ENCODE measurements at regions not wholly inside any gene's neighbourhood (a gene's known extent, or its start where the extent isn't known, plus 50 kb on each side); places are given as distances from the start of the nearest gene placed in this dataset.
A peak's percentile ranks its signal among the peaks of the same experiment; 100 is the strongest.

- DNase-seq = no peak
Measured at GRCh38 chr14:96638041-96638855, 136.1 kb downstream of the PAPOLA start.

GRCh38 chr14:96639550-96639949 lies 137.4 kb downstream of the PAPOLA start:
- no peak for DNase-seq

- DNase-seq = no peak
Measured at GRCh38 chr14:96648506-96649326, 146.5 kb downstream of the PAPOLA start.

DNA sequence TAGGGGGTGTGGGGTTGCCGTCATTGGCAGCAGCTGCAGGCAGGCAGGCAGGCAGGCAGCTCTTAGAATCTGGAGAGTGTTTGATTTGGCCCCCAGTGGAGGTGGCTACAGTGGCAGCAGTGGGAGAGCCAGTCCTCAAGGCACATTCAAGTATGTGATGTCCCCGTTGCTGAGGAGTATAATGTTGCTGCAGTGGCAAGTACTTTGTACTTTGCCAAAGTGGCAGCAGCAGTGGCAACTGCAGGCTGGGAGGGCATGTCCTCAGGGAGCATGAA lies 147.1 kb downstream of the PAPOLA start:
- DNase-seq = no peak

DNA sequence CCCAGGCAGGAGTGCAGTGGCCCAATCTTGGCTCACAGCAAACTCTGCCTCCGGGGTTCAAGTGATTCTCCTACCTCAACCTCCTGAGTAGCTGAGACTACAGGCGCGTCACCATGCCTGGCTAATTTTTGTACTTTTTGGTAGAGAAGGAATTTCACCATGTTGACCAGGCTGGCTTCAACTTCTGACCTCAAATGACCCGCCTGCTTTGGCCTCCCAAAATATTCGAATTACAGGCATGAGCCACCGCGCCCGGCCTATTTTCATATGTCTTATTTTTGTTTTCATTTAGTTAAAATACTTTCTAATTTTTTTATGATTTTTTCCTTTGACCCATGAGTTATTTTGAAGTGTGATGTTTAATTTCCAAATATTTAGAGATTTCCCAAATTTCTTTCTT lies 143.6 kb upstream of the VRK1 start:
- DNase-seq = no peak

GRCh38 chr14:96658611-96659010 lies 138.6 kb upstream of the VRK1 start:
- no peak for DNase-seq

DNA sequence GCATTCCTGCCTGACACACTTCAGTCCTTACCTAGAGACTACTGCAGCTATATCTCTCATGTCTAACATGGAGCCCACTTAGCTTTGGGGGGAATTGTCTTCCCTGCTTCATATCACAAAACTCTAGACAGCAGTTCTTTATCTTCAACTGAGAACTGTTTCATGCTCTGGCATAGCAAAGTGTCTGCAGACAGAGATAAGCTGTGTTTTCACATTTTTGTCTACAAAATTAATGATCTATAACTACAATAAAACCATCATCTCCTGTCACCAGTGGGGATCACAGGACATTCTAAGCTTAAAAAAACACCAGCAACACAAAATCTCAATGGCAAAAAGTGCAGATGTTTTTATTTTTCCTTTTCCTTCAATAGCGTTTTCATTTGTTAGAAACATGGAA lies 137.1 kb upstream of the VRK1 start:
- DNase-seq = no peak

- no peak for DNase-seq
Measured at GRCh38 chr14:96660667-96661066, 136.5 kb upstream of the VRK1 start.

DNA sequence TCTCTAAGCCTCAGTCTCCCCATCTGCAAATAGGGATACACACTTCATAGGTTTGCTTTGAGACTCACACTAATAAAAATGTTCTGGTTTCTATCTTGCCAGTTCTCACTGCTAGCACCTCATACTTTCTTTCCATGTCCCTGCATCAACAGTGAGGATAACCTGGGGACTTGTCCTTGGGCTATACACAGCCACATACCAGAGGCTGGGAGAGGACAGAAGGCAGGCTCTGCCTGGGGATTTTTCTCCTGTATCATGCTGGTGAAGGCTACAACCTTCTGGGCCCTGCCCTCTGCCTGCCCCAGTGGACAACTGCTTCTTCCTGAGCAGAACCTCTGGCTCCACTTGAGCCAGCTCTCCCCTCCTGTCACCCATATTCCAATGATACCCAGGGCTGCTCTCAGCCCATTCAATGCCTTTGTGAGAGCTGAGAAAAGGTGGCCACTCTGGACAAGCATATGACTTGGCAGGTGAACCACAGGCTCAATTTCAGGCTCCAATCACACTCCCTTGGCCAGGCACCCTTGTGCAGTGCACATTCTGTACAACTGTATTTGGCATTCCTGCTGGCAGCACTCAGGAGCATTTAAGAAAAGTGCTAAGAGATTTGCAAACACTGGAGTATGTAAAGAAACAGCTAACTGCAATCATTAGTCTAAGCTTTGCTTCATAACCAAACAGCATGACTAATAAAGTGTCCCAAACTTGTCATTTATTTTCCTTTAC lies 135.8 kb upstream of the VRK1 start:
- DNase-seq = no peak

- no peak for DNase-seq
Measured at GRCh38 chr14:96662116-96662970, 134.8 kb upstream of the VRK1 start.

GRCh38 chr14:96663076-96663475 lies 134.1 kb upstream of the VRK1 start:
- DNase-seq = no peak

GRCh38 chr14:96663491-96664067 lies 133.6 kb upstream of the VRK1 start:
- no peak for DNase-seq

DNA sequence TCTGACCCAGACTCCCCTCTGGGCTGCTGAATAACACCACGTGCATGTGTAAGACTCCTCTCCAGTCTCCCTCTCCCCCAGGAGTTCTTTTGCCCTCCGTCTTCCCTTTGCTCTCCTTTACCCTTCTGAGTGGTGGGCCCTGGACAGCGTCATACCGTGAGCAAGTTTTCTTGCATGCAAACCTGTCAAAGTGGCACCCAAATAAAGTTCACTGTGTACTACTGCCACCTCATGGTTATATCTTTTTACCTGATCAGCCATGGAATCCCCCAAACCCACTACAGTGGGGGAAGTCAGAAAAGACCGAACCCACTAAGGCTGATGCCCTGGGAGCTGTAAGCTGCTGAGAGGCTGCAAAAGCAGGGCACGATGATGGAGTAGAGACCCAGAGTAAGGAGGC lies 131.1 kb upstream of the VRK1 start:
- no peak for DNase-seq

DNA sequence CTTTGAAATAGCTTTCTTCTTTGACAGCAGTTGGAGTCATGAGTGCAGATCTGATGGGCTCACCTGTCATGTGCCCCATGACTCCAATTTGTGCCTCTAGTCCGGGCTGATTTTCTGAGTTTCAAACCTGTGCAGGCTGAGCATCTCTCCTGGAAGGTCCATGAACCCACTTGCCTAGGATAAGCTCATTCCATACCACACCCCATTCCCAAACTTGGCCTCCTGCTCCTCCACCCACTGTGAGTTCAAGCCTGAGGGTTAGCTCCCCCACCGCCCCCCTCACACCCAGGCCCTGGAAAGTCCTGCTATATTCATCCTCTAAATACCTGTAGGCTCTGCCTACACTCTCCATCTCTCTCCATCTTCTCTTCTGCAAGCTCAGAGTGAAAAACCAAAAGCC lies 126.8 kb upstream of the VRK1 start:
- DNase-seq = no peak

DNA sequence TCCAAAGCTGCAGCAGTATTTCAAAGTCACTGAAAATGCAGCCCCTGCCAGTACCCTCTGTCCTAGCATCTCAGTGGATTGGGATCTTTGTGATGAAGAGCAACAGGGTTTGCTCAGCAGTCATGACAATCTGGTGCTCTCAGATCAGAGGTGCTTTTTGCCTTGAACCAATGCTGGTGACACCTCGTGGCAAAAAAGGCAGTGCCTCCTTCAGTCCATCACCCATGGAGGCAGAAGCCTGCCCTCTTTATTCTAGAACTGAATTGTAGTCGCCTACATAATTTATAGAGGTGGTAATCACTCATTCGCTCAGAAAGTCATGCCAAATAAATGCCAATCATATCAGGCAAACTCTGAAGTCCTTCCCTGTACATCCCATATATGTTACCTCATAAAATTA lies 126.0 kb upstream of the VRK1 start:
- DNase-seq = no peak

GRCh38 chr14:96673706-96674105 lies 123.5 kb upstream of the VRK1 start:
- DNase-seq = no peak

GRCh38 chr14:96674121-96674520 lies 123.1 kb upstream of the VRK1 start:
- no peak for DNase-seq

GRCh38 chr14:96676166-96676565 lies 121.0 kb upstream of the VRK1 start:
- no peak for DNase-seq

DNA sequence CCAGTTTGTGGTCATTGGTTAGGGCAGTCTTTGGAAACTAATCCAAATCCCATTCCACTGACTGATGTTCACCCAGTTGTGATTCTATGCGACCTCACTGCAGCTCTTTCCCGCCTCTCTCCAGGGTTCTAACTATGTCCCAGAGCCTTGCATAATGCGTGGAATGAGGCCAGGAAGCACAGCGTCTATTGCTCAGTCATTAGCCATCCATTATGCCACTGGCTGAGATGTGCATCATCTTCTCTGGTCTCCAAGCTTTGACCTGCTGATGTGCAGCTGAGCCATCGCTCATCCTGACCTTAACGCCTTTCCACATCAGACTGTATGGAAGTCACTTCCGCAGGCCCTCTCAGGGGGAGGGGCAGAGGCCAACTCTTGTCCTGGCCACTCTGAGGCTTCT lies 115.4 kb upstream of the VRK1 start:
- no peak for DNase-seq

DNA sequence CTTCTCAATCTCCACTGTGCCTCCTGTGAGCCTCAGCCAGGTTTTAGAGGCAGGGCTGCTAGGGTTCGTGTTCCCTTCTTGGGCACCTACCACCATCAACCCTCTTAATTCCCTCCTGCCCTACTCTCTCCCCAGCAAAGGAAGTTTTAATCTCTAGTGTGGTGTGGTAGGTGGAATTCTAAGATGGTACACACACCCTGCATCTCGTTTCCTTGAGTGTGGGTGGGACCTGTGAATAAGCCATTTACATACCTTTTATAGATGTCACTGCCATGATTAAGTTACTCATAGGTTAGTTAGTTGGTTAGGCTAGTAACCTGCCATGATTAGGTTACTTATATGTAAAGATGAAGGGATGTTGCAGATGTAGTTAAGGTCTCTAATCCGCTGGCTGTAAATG lies 114.8 kb upstream of the VRK1 start:
- no peak for DNase-seq

- DNase-seq = peak; percentile 4
Measured at GRCh38 chr14:96683562-96684289, 113.5 kb upstream of the VRK1 start.

DNA sequence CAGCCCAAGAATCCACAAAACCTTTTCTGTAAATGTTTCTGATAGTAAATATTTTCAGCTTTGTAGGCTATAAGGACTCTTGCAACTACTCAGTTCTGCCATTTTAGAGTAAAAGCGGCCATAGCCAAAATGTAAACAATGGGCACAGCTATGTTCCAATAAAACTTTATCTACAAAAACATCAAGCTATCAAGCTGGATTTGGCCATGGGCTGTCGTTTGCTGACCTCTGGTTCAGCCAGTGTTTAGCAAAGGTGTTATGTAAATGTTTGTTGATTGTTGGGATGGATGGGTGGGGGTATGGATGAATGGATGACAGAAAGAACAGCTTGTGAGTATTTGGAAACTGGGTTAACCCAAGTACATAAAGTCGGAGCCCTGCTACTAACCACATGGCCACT lies 111.1 kb upstream of the VRK1 start:
- DNase-seq = no peak
